EH (cell line): ENCODE measurements at regions not wholly inside any gene's neighbourhood (a gene's known extent, or its start where the extent isn't known, plus 50 kb on each side); places are given as distances from the start of the nearest gene placed in this dataset.

Experiments used
- DNase-seq: peaks from one replicate; pipeline ENCODE4 v3.0.0-alpha.2; 2015; ENCODE audit warnings: low read depth

GRCh38 chr4:53775381-53775780 is 184.1 kb upstream of the LNX1 start:
- no peak for DNase-seq

- no peak for DNase-seq
Observed at GRCh38 chr4:53771326-53771725, 180.0 kb upstream of the LNX1 start.

- peak; percentile 91 for DNase-seq
Observed at GRCh38 chr4:53767482-53767881, 176.2 kb upstream of the LNX1 start.

- DNase-seq: peak; percentile 33
Observed at GRCh38 chr4:53764761-53765490, 173.6 kb upstream of the LNX1 start.

- peak; percentile 98 for DNase-seq
Observed at GRCh38 chr4:53763813-53764597, 172.7 kb upstream of the LNX1 start.

GRCh38 chr4:53755656-53756055 is 164.4 kb upstream of the LNX1 start:
- DNase-seq: no peak

GRCh38 chr4:53752124-53752523 is 160.8 kb upstream of the LNX1 start:
- no peak for DNase-seq

- no peak for DNase-seq
Observed at GRCh38 chr4:53748328-53748772, 157.1 kb upstream of the LNX1 start.

GRCh38 chr4:53747401-53747800 is 156.1 kb upstream of the LNX1 start:
- peak; percentile 10 for DNase-seq

GRCh38 chr4:53744446-53745160 is 153.3 kb upstream of the LNX1 start:
- no peak for DNase-seq

GRCh38 chr4:53734584-53735353 is 143.5 kb upstream of the LNX1 start:
- DNase-seq: peak; percentile 75

GRCh38 chr4:53734182-53734581 is 142.9 kb upstream of the LNX1 start:
- no peak for DNase-seq

- DNase-seq: no peak
Observed at GRCh38 chr4:53732661-53733060, 141.4 kb upstream of the LNX1 start.

- peak; percentile 63 for DNase-seq
Observed at GRCh38 chr4:53730031-53730805, 138.9 kb upstream of the LNX1 start.

- DNase-seq: no peak
Observed at GRCh38 chr4:53722110-53722509, 130.8 kb upstream of the LNX1 start.

- peak; percentile 38 for DNase-seq
Observed at GRCh38 chr4:53721263-53721662, 130.0 kb upstream of the LNX1 start.

- DNase-seq: no peak
Observed at GRCh38 chr4:53720776-53721175, 129.5 kb upstream of the LNX1 start.

GRCh38 chr4:53717064-53717549 is 125.8 kb upstream of the LNX1 start:
- peak; percentile 50 for DNase-seq

- no peak for DNase-seq
Observed at GRCh38 chr4:53716471-53717063, 125.3 kb upstream of the LNX1 start.

- peak; percentile 82 for DNase-seq
Observed at GRCh38 chr4:53716011-53716410, 124.7 kb upstream of the LNX1 start.
